ENCODE measurements at regions not wholly inside any gene's neighbourhood (a gene's known extent, or its start where the extent isn't known, plus 50 kb on each side); places are given as distances from the start of the nearest gene placed in this dataset.

GRCh38 chr2:41924024-41924423, 123.8 kb upstream of the PKDCC start:
- no peak for FAIRE-seq
- DNase-seq (ENCODE audit: insufficient read length, low spot score) = no peak
- TF ChIP-seq CTCF (IDR thresholded peaks at IDR 0.05; ENCODE audit: insufficient read depth, missing control alignments) = no peak

GRCh38 chr2:41924709-41925408, 123.0 kb upstream of the PKDCC start:
- no peak for TF ChIP-seq CTCF (IDR thresholded peaks at IDR 0.05; ENCODE audit: insufficient read depth, missing control alignments)
- FAIRE-seq (no peak), DNase-seq (ENCODE audit: insufficient read length, low spot score) (no peak)

GRCh38 chr2:41925712-41926111, 122.1 kb upstream of the PKDCC start:
- TF ChIP-seq CTCF (IDR thresholded peaks at IDR 0.05; ENCODE audit: insufficient read depth, missing control alignments) = no peak
- no peak for DNase-seq (ENCODE audit: insufficient read length, low spot score)
- no peak for FAIRE-seq

GRCh38 chr2:41926614-41927580, 120.9 kb upstream of the PKDCC start:
- no peak for FAIRE-seq
- DNase-seq (ENCODE audit: insufficient read length, low spot score) = no peak
- TF ChIP-seq CTCF (IDR thresholded peaks at IDR 0.05; ENCODE audit: insufficient read depth, missing control alignments) = no peak

- no peak for FAIRE-seq
- no peak for DNase-seq (ENCODE audit: insufficient read length, low spot score)
- no peak for TF ChIP-seq CTCF (IDR thresholded peaks at IDR 0.05; ENCODE audit: insufficient read depth, missing control alignments)
Observed at GRCh38 chr2:41927581-41928264, 120.1 kb upstream of the PKDCC start.

GRCh38 chr2:41928526-41928925, 119.3 kb upstream of the PKDCC start:
- no peak for DNase-seq (ENCODE audit: insufficient read length, low spot score)
- no peak for FAIRE-seq
- no peak for TF ChIP-seq CTCF (IDR thresholded peaks at IDR 0.05; ENCODE audit: insufficient read depth, missing control alignments)

All from D721Med (cell line).